ENCODE measurements at regions not wholly inside any gene's neighbourhood (a gene's known extent, or its start where the extent isn't known, plus 50 kb on each side); places are given as distances from the start of the nearest gene placed in this dataset.

DNA sequence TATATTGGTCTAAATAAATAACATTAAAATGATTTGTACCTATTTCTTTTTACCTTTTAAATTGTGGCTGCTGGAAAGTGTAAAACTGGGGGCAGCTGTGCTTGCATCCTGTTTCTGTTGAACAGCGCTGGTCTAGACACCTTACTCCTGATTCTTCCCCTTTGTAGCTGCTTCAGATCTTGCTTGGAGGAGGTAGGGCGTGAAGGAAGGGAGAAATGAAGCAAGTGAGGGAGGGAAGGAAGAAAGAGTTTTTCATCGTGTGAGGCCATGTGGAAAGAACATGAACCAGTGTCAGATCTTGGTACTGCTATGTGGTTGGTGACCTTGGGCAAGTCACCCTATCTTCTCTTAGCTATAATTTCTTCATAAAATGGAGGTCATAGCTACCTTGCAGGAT, 89.0 kb upstream of the SEC11C start:
- Histone ChIP-seq H3K4me3 (ENCODE audit: low read length) (no peak overlapping the region), H3K27ac (ENCODE audit: low read length) (no peak overlapping the region), H3K27me3 (ENCODE audit: control insufficient read depth, insufficient read depth, low read length) (no peaks in the 10 kb centered on the region), H3K36me3 (ENCODE audit: control insufficient read depth, low read depth, low read length) (no peaks in the 10 kb centered on the region), H3K9me3 (ENCODE audit: control insufficient read depth, low read depth, low read length) (no peaks in the 10 kb centered on the region), H3K9ac (ENCODE audit: low read length) (no peak overlapping the region), H3K4me1 (ENCODE audit: control insufficient read depth, low read depth, low read length) (peaks cover 20% of the 10 kb centered on the region)

- H3K27ac ChIP-seq (ENCODE audit: low read length): no peak overlapping the region
- H3K27me3 ChIP-seq (ENCODE audit: control insufficient read depth, insufficient read depth, low read length): no peaks in the 10 kb centered on the region
- no peak overlapping the region for H3K4me3 ChIP-seq (ENCODE audit: low read length)
- H3K36me3 ChIP-seq (ENCODE audit: control insufficient read depth, low read depth, low read length): no peaks in the 10 kb centered on the region
- H3K9me3 ChIP-seq (ENCODE audit: control insufficient read depth, low read depth, low read length): no peaks in the 10 kb centered on the region
- no peak overlapping the region for H3K9ac ChIP-seq (ENCODE audit: low read length)
- H3K4me1 ChIP-seq (ENCODE audit: control insufficient read depth, low read depth, low read length): peaks cover 20% of the 10 kb centered on the region
Observed at GRCh38 chr18:59051470-59052165, 88.1 kb upstream of the SEC11C start.

GRCh38 chr18:59052965-59053820, 86.5 kb upstream of the SEC11C start:
- Histone ChIP-seq H3K4me3 (ENCODE audit: low read length) (no peak overlapping the region), H3K9me3 (ENCODE audit: control insufficient read depth, low read depth, low read length) (no peaks in the 10 kb centered on the region), H3K27me3 (ENCODE audit: control insufficient read depth, insufficient read depth, low read length) (no peaks in the 10 kb centered on the region), H3K4me1 (ENCODE audit: control insufficient read depth, low read depth, low read length) (peaks cover 20% of the 10 kb centered on the region), H3K36me3 (ENCODE audit: control insufficient read depth, low read depth, low read length) (no peaks in the 10 kb centered on the region), H3K9ac (ENCODE audit: low read length) (no peak overlapping the region), H3K27ac (ENCODE audit: low read length) (no peak overlapping the region)

GRCh38 chr18:59054496-59055287, 85.0 kb upstream of the SEC11C start:
- H3K4me1 ChIP-seq (ENCODE audit: control insufficient read depth, low read depth, low read length): peaks cover 8% of the 10 kb centered on the region
- H3K36me3 ChIP-seq (ENCODE audit: control insufficient read depth, low read depth, low read length): no peaks in the 10 kb centered on the region
- H3K4me3 ChIP-seq (ENCODE audit: low read length): no peak overlapping the region
- no peak overlapping the region for H3K9ac ChIP-seq (ENCODE audit: low read length)
- H3K9me3 ChIP-seq (ENCODE audit: control insufficient read depth, low read depth, low read length): no peaks in the 10 kb centered on the region
- H3K27ac ChIP-seq (ENCODE audit: low read length): no peak overlapping the region
- no peaks in the 10 kb centered on the region for H3K27me3 ChIP-seq (ENCODE audit: control insufficient read depth, insufficient read depth, low read length)

DNA sequence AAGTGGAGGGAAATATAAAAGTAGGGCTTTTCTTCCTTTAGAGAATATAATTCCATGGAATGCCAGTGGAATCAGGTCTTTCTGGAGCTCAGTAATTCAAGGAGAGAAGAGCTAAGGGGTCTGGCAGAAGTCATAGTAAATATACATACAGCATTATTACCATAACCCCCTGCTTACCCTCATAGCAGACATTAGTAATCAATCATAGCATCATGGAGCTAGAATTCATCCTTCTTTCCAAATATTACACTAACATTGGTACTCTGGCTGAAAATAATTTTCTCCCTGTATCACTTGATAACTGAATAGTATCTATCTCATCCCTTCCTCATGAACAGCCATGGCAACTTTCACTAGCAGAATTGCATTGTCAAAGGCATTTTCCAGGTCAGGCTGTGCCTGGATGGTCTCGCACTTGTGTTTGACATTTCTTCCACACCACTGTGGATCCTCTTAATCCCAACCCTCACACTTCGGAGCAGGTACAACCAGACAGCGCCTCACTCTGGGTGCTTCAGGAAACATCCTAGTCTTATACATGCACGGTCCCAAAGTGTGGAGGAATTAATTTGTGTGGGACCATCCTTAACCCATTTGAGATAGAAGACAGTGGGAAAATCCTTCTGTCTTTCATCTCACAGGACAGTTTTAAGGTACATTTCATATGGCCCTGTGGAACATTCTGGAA, 84.2 kb upstream of the SEC11C start:
- Histone ChIP-seq H3K4me1 (ENCODE audit: control insufficient read depth, low read depth, low read length) (no peaks in the 10 kb centered on the region), H3K27me3 (ENCODE audit: control insufficient read depth, insufficient read depth, low read length) (no peaks in the 10 kb centered on the region), H3K4me3 (ENCODE audit: low read length) (no peak overlapping the region), H3K36me3 (ENCODE audit: control insufficient read depth, low read depth, low read length) (no peaks in the 10 kb centered on the region), H3K9me3 (ENCODE audit: control insufficient read depth, low read depth, low read length) (no peaks in the 10 kb centered on the region), H3K27ac (ENCODE audit: low read length) (no peak overlapping the region), H3K9ac (ENCODE audit: low read length) (no peak overlapping the region)

GRCh38 chr18:59056706-59057492, 82.8 kb upstream of the SEC11C start:
- H3K4me3 ChIP-seq (ENCODE audit: low read length): no peak overlapping the region
- H3K27ac ChIP-seq (ENCODE audit: low read length): no peak overlapping the region
- no peaks in the 10 kb centered on the region for H3K36me3 ChIP-seq (ENCODE audit: control insufficient read depth, low read depth, low read length)
- H3K9me3 ChIP-seq (ENCODE audit: control insufficient read depth, low read depth, low read length): no peaks in the 10 kb centered on the region
- no peaks in the 10 kb centered on the region for H3K27me3 ChIP-seq (ENCODE audit: control insufficient read depth, insufficient read depth, low read length)
- H3K4me1 ChIP-seq (ENCODE audit: control insufficient read depth, low read depth, low read length): no peaks in the 10 kb centered on the region
- H3K9ac ChIP-seq (ENCODE audit: low read length): no peak overlapping the region

DNA sequence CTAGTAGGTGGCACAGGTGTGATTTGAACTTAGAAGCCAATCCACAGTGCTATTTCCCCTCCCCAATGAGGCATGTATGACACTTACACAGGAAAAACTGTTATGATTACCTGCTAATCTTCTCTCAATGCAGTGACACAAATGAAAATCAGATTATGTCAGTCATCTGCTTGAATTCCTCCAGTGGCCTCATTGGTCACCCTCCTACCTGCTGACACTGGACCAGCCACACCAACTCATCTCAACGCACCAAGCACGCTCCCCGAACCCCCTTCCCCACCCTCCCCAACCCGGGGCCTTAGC, 82.2 kb upstream of the SEC11C start:
- H3K27me3 ChIP-seq (ENCODE audit: control insufficient read depth, insufficient read depth, low read length): no peaks in the 10 kb centered on the region
- no peak overlapping the region for H3K27ac ChIP-seq (ENCODE audit: low read length)
- H3K9ac ChIP-seq (ENCODE audit: low read length): no peak overlapping the region
- no peaks in the 10 kb centered on the region for H3K4me1 ChIP-seq (ENCODE audit: control insufficient read depth, low read depth, low read length)
- no peaks in the 10 kb centered on the region for H3K9me3 ChIP-seq (ENCODE audit: control insufficient read depth, low read depth, low read length)
- no peaks in the 10 kb centered on the region for H3K36me3 ChIP-seq (ENCODE audit: control insufficient read depth, low read depth, low read length)
- no peak overlapping the region for H3K4me3 ChIP-seq (ENCODE audit: low read length)

GRCh38 chr18:59057969-59058368, 81.7 kb upstream of the SEC11C start:
- Histone ChIP-seq H3K36me3 (ENCODE audit: control insufficient read depth, low read depth, low read length) (no peaks in the 10 kb centered on the region), H3K27ac (ENCODE audit: low read length) (no peak overlapping the region)

GRCh38 chr18:59059140-59059539, 80.5 kb upstream of the SEC11C start:
- Histone ChIP-seq H3K4me1 (ENCODE audit: control insufficient read depth, low read depth, low read length) (no peaks in the 10 kb centered on the region), H3K4me3 (ENCODE audit: low read length) (no peak overlapping the region), H3K27ac (ENCODE audit: low read length) (no peak overlapping the region), H3K27me3 (ENCODE audit: control insufficient read depth, insufficient read depth, low read length) (no peaks in the 10 kb centered on the region), H3K9ac (ENCODE audit: low read length) (no peak overlapping the region), H3K36me3 (ENCODE audit: control insufficient read depth, low read depth, low read length) (no peaks in the 10 kb centered on the region), H3K9me3 (ENCODE audit: control insufficient read depth, low read depth, low read length) (no peaks in the 10 kb centered on the region)

More at GRCh38 chr18:59057969-59058368, 81.7 kb upstream of the SEC11C start:
- Histone ChIP-seq H3K4me3 (ENCODE audit: low read length) (no peak overlapping the region), H3K27me3 (ENCODE audit: control insufficient read depth, insufficient read depth, low read length) (no peaks in the 10 kb centered on the region), H3K9ac (ENCODE audit: low read length) (no peak overlapping the region), H3K9me3 (ENCODE audit: control insufficient read depth, low read depth, low read length) (no peaks in the 10 kb centered on the region), H3K4me1 (ENCODE audit: control insufficient read depth, low read depth, low read length) (no peaks in the 10 kb centered on the region)

GRCh38 chr18:59060551-59060950, 79.1 kb upstream of the SEC11C start:
- no peak overlapping the region for H3K9ac ChIP-seq (ENCODE audit: low read length)
- H3K4me3 ChIP-seq (ENCODE audit: low read length): no peak overlapping the region
- no peaks in the 10 kb centered on the region for H3K36me3 ChIP-seq (ENCODE audit: control insufficient read depth, low read depth, low read length)
- no peak overlapping the region for H3K27ac ChIP-seq (ENCODE audit: low read length)
- no peaks in the 10 kb centered on the region for H3K9me3 ChIP-seq (ENCODE audit: control insufficient read depth, low read depth, low read length)
- no peaks in the 10 kb centered on the region for H3K4me1 ChIP-seq (ENCODE audit: control insufficient read depth, low read depth, low read length)
- H3K27me3 ChIP-seq (ENCODE audit: control insufficient read depth, insufficient read depth, low read length): no peaks in the 10 kb centered on the region

Measured in iPS-18a (cell line).